HG03342 (cell line): ENCODE measurements at regions not wholly inside any gene's neighbourhood (a gene's known extent, or its start where the extent isn't known, plus 50 kb on each side); places are given as distances from the start of the nearest gene placed in this dataset.

Experiments
- ATAC-seq: cut with Tn5 transposase; IDR thresholded peaks from one replicate; pipeline ENCODE4 v1.9.1; 2021; ENCODE audit warnings: mild to moderate bottlenecking, moderate library complexity; ENCODE audit not compliant: unreplicated experiment

GRCh38 chr4:28518561-28519165 lies 1658.0 kb downstream of the STIM2 start:
- ATAC-seq, result no peak

DNA sequence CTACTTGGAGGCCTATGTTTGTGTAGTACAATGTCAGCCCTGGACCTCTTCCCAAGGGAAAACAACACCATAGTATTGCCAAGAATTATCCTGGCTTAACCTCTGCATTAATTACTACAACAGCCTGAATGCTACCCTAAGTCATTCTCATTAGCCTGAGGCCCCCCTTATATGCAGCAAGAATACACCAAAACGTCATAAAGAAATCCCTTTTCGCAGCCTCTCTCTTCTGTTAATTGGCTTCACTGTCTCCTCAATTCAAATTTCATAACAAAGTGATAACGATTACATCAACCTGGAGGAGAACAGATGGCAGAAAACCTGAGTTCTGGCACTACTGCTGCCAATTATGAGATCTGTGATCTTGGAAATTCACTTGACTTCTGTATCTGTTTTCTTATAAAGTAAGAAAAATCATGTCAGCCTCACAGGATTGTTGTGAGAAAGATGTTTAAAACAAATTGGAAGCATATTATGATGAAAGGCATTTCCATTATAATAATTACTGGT lies 1663.1 kb downstream of the STIM2 start:
- no peak for ATAC-seq

GRCh38 chr4:28536124-28536523 lies 1675.5 kb downstream of the STIM2 start:
- no peak for ATAC-seq

DNA sequence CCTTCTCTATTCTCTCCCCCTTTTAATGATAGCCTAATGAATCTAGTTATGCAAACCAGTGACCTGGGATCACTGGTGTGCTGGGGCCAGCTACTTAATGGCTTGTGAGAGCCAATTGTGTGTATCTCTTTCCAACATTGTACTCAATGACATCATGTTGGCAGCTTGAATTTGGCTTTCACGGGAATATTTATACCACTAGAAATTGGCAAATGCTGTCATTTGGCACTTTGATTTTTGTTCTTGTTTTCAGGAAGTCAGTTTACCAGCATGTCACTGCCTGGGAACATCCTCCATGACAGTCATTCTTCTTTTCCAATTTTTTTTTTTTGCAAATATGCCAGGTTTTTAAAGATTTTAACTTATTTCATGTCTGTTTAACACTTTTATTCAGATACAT lies 1685.3 kb downstream of the STIM2 start:
- no peak for ATAC-seq

GRCh38 chr4:28548136-28548535 lies 1687.5 kb downstream of the STIM2 start:
- ATAC-seq, result no peak

DNA sequence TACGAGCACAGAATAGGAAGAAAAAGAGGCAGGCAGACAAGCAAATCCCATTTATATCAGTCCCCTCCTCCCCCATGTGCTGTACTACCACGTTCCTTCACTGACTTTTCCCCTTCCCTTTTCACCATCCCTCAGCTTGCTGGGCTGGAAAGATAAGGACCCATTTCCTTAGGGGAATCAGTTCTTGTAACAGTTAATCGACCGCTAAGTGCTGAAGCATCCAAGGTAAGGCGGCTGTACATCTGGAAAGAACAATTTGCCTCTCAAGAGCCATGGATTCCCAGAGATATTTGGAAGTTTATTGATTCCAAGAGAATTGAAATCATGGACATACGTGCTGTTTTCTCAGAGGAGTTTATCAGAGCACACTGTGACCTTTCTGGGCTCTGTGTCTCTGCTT lies 1688.0 kb downstream of the STIM2 start:
- no peak for ATAC-seq

- ATAC-seq, result no peak
These were observed 1695.2 kb downstream of the STIM2 start for GRCh38 chr4:28555866-28556265.

GRCh38 chr4:28557755-28558154 lies 1697.1 kb downstream of the STIM2 start:
- ATAC-seq, result no peak

- ATAC-seq, result no peak
These were observed 1698.3 kb downstream of the STIM2 start for GRCh38 chr4:28558895-28559294.

- no peak for ATAC-seq
These were observed 1702.3 kb downstream of the STIM2 start for GRCh38 chr4:28562913-28563312.

DNA sequence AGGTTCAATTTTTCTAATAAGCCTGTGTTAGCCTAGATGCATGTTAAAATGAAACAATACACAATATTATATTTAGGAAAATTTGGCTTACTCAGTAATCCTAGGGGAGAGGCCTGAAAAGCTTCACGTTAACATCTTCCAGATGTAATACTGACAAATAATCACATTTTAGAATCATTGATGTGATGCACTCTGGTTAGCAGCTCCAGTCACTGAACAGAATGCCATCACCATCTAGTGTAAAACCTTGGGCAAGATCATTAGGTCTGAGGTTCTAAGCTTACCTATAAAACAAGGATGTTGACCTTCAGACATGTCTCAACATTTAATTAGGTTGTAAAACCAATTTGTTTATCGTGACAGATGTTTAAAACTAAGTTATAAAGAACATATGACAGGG lies 1704.8 kb downstream of the STIM2 start:
- no peak for ATAC-seq

DNA sequence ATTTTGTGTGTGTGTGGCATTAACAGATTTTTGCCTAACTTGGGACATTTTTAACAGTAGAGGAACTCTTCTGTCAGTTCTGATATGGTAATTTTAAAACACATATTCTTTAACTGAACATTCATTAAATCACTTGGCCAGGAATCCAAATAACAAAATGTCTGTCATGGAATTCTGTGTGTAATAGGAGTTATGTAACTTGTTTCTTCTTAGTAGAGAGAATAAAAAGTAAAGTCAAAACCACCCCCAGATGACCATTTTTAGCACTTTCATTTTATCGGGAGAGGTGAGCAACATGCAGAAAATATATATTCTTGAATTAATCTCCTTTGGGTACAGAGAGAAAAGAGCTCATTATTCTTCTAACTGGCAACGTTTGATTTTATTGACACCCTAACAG lies 1740.3 kb downstream of the STIM2 start:
- no peak for ATAC-seq

DNA sequence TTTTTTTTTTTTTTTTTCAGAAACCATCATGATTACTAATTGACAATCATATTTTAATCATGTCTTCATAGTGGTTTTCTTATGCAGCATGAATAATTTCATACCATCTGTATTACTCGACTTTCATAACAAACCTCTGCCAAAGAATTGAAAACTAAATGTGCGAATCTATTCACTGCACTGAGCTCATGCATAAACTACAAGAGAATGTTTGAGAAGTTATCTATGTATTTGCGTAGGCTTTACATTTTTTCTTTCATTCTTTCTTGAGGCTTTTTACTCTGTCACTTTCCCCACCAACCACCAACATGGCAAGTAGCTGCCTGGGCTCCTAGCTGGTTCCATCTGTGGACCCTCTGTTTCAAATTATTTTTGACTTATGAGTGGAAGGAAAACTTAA lies 1761.0 kb downstream of the STIM2 start:
- no peak for ATAC-seq

GRCh38 chr4:28636971-28637370 lies 1776.3 kb downstream of the STIM2 start:
- no peak for ATAC-seq

DNA sequence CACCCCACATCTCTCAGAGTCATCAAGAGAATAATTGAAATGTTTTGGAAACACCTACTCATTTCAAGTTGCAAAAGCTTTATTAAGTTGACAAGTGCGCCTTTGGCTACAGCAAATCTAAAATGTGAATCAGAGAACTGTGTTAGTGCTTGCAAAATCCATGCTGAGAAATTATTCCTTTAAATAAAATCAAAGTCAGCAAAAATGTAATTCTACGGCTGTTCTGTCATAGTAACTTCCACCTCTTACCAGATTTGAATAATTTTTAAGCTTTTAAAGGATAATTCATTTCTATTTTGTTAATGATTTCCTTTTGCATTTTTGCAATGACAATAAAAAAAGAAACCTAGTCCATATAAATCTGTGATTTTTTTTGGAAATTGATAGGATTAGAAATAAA lies 1779.1 kb downstream of the STIM2 start:
- ATAC-seq, result no peak

GRCh38 chr4:28654618-28655017 lies 1794.0 kb downstream of the STIM2 start:
- no peak for ATAC-seq

DNA sequence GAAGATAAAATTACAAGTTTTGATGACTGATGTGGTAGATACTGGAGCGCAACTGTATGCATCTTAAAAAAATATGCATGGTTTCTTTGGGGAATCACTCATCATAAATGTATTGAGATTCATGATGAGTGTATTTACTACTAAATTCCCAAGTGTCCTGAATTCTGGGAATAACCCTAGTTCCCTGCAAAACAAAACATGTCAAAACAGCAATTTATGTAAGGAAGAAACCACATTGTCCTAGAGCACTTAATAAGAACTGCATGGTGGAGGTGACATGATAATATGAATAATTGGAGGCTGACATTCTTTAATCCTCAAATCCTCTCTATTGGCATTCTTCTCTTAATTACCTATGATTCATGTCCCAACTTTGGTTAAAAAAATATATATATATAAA lies 1804.7 kb downstream of the STIM2 start:
- no peak for ATAC-seq

DNA sequence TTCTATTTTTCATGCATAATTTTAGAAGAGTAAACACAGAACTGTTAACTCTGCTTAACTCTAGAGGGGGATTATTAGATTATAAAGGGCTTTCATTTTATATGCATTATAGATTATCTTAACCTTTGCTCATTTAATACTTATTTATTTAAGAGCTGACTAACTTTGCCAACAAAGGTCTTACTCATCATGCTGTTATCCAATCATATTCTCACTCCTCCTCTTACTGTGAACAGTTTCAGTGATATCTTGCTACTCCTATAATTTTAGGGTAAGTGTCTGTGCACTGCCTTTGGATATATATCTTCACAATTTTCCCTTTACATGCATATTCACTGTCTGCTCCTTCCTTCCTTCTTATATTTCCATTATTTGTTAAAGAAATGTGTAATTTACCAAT lies 1814.9 kb downstream of the STIM2 start:
- ATAC-seq, result no peak

GRCh38 chr4:28677808-28678207 lies 1817.2 kb downstream of the STIM2 start:
- no peak for ATAC-seq

GRCh38 chr4:28682847-28683246 lies 1822.2 kb downstream of the STIM2 start:
- no peak for ATAC-seq

- ATAC-seq, result no peak
These were observed 1826.0 kb downstream of the STIM2 start for GRCh38 chr4:28686618-28687017.

DNA sequence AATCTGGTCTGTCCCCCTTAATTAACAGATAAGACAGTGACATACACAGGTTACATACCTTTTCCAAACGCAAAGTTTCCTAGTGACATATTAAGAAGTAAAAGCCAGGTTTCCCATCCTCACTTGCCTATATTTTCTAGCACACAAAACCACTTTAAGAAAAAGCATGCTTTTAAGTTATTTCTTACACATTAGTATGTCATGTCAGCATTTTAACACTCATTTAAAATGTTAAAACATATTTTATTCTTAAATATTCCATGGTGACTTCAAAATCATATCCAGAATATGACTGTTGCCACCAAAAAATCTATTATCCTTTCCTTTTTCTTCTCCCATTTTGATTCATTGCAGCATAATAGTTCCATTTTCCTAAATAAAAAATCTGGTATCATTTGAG lies 1830.2 kb downstream of the STIM2 start:
- ATAC-seq, result no peak

GRCh38 chr4:28702571-28702970 lies 1841.9 kb downstream of the STIM2 start:
- ATAC-seq, result no peak
